ENCODE measurements at regions not wholly inside any gene's neighbourhood (a gene's known extent, or its start where the extent isn't known, plus 50 kb on each side); places are given as distances from the start of the nearest gene placed in this dataset.

- TF ChIP-seq SIN3A (IDR thresholded peaks at IDR 0.05; ENCODE audit: borderline replicate concordance, insufficient read depth, low read length) (no peak), REST (IDR thresholded peaks at IDR 0.05; ENCODE audit: insufficient read depth in 1 of 2, low read depth in 2 of 2, low read length in 2 of 2) (no peak), POLR2AphosphoS5 (IDR thresholded peaks at IDR 0.05; ENCODE audit: low read depth, low read length) (no peak)
Observed at GRCh38 chr3:177618873-177619733, 421.8 kb upstream of the TBL1XR1 start.
